Endodermal cell (in vitro differentiated cells): ENCODE measurements at regions not wholly inside any gene's neighbourhood (a gene's known extent, or its start where the extent isn't known, plus 50 kb on each side); places are given as distances from the start of the nearest gene placed in this dataset.

Experiments used
- DNase-seq: peaks from one replicate; pipeline ENCODE4 v3.0.0-alpha.2; 2017
- H3K27ac ChIP-seq: 2 replicates; pipeline ENCODE4 v1.5.1; 2013; ENCODE audit warnings: mild to moderate bottlenecking, low read depth, low read length, moderate library complexity
- H3K27me3 ChIP-seq: 2 replicates; pipeline ENCODE4 v1.6.1; 2013; ENCODE audit warnings: mild to moderate bottlenecking, low read length, moderate library complexity; ENCODE audit not compliant: insufficient read depth, control insufficient read depth, poor library complexity, severe bottlenecking
- H3K36me3 ChIP-seq: 2 replicates; pipeline ENCODE4 v1.7.0; 2013; ENCODE audit warnings: mild to moderate bottlenecking, low read length, moderate library complexity; ENCODE audit not compliant: control insufficient read depth, insufficient read depth
- H3K4me1 ChIP-seq: one replicate; pipeline ENCODE4 v1.7.0; 2013; ENCODE audit warnings: low read length; ENCODE audit not compliant: control insufficient read depth, insufficient read depth
- H3K4me3 ChIP-seq: 2 replicates; pipeline ENCODE4 v1.5.1; 2013; ENCODE audit warnings: mild to moderate bottlenecking, low read length, moderate library complexity
- H3K9ac ChIP-seq: 2 replicates; pipeline ENCODE4 v1.6.1; 2013; ENCODE audit warnings: mild to moderate bottlenecking, low read length, moderate library complexity; ENCODE audit not compliant: poor library complexity, severe bottlenecking; ENCODE audit errors: extremely low read depth
- H3K9me3 ChIP-seq: 2 replicates; pipeline ENCODE4 v1.6.1; 2013; ENCODE audit warnings: mild to moderate bottlenecking, low read length, moderate library complexity; ENCODE audit not compliant: control insufficient read depth
- H3K27ac Mint-ChIP-seq: 2 replicates; pipeline ENCODE4 v1.8.0; 2020; ENCODE audit warnings: mixed read lengths
- H3K27me3 Mint-ChIP-seq: 2 replicates; pipeline ENCODE4 v1.8.0; 2021; ENCODE audit warnings: mild to moderate bottlenecking, mixed read lengths; ENCODE audit not compliant: insufficient read depth
- H3K36me3 Mint-ChIP-seq: 2 replicates; pipeline ENCODE4 v1.8.0; 2020; ENCODE audit warnings: low read depth, mixed read lengths
- H3K4me1 Mint-ChIP-seq: 2 replicates; pipeline ENCODE4 v1.8.0; 2020; ENCODE audit warnings: mixed read lengths
- H3K4me3 Mint-ChIP-seq: 2 replicates; pipeline ENCODE4 v1.8.0; 2020; ENCODE audit warnings: mild to moderate bottlenecking, moderate library complexity, mixed read lengths
- H3K9me3 Mint-ChIP-seq: 2 replicates; pipeline ENCODE4 v1.8.0; 2020; ENCODE audit warnings: mild to moderate bottlenecking, mixed read lengths
- CTCF ChIP-seq: fragments of 200-600 bp; sonication (generic); conservative IDR thresholded peaks from 2 replicates; pipeline ENCODE4 v1.5.0; 2021; ENCODE audit warnings: antibody characterized with exemption, mild to moderate bottlenecking
- WGBS, 2 experiments: methylation state at CpG; one replicate each; pipeline versions ENCODE4 v1.1.5 to v1.1.7; 2013; ENCODE audit warnings: missing lambda C conversion rate in 2 of 2, mixed read lengths in 1 of 2; ENCODE audit not compliant: insufficient coverage in 1 of 2, insufficient read length in 1 of 2; 5-methylcytosine and 5-hydroxymethylcytosine counted together

GRCh38 chr5:2105141-2105540 is 222.4 kb upstream of the IRX4 start:
- Histone ChIP-seq H3K4me3 (no peak overlapping the region), H3K4me1 (no peaks in the 10 kb centered on the region), H3K9me3 (no peaks in the 10 kb centered on the region), H3K36me3 (no peaks in the 10 kb centered on the region), H3K27ac (no peak overlapping the region), H3K9ac (no peak overlapping the region), H3K27me3 (no peaks in the 10 kb centered on the region)
- no peaks in the 10 kb centered on the region for H3K36me3 Mint-ChIP-seq
- no peak for DNase-seq
- H3K9me3 Mint-ChIP-seq, result no peaks in the 10 kb centered on the region
- no peaks in the 10 kb centered on the region for H3K27me3 Mint-ChIP-seq
- H3K4me1 Mint-ChIP-seq, result no peaks in the 10 kb centered on the region
- no peak overlapping the region for H3K4me3 Mint-ChIP-seq
- H3K27ac Mint-ChIP-seq, result no peak overlapping the region
- TF ChIP-seq CTCF, result no peak
- 90 to 94% methylated on average over 9 to 12 of the region's 12 CpGs for WGBS, 2 experiments

- no peaks in the 10 kb centered on the region for H3K36me3 ChIP-seq
- no peak overlapping the region for H3K4me3 ChIP-seq
- H3K4me3 Mint-ChIP-seq, result no peak overlapping the region
- 86 to 100% methylated on average over 2 to 6 of the region's 6 CpGs for WGBS, 2 experiments
- no peaks in the 10 kb centered on the region for H3K4me1 Mint-ChIP-seq
- no peak overlapping the region for H3K9ac ChIP-seq
- H3K4me1 ChIP-seq, result no peaks in the 10 kb centered on the region
- no peaks in the 10 kb centered on the region for H3K36me3 Mint-ChIP-seq
- H3K9me3 ChIP-seq, result no peaks in the 10 kb centered on the region
- no peak overlapping the region for H3K27ac Mint-ChIP-seq
- no peaks in the 10 kb centered on the region for H3K27me3 Mint-ChIP-seq
- TF ChIP-seq CTCF, result no peak
- no peaks in the 10 kb centered on the region for H3K9me3 Mint-ChIP-seq
- no peak overlapping the region for H3K27ac ChIP-seq
- DNase-seq, result no peak
- H3K27me3 ChIP-seq, result no peaks in the 10 kb centered on the region
These were observed 221.2 kb upstream of the IRX4 start for GRCh38 chr5:2103940-2104339.

- H3K4me3 Mint-ChIP-seq, result no peak overlapping the region
These were observed 220.4 kb upstream of the IRX4 start for GRCh38 chr5:2102819-2103776.

More at GRCh38 chr5:2102819-2103776, 220.4 kb upstream of the IRX4 start:
- DNase-seq, result no peak
- Mint-ChIP-seq H3K27ac (no peak overlapping the region), H3K36me3 (no peaks in the 10 kb centered on the region), H3K4me1 (no peaks in the 10 kb centered on the region), H3K9me3 (no peaks in the 10 kb centered on the region), H3K27me3 (no peaks in the 10 kb centered on the region)
- TF ChIP-seq CTCF, result no peak
- Histone ChIP-seq H3K36me3 (no peaks in the 10 kb centered on the region), H3K9ac (no peak overlapping the region), H3K4me1 (no peaks in the 10 kb centered on the region), H3K27ac (no peak overlapping the region), H3K27me3 (no peaks in the 10 kb centered on the region), H3K4me3 (no peak overlapping the region), H3K9me3 (no peaks in the 10 kb centered on the region)
- WGBS, 2 experiments, result 89 to 92% methylated on average over 17 to 36 of the region's 36 CpGs
